HG02981 (cell line): ENCODE measurements at regions not wholly inside any gene's neighbourhood (a gene's known extent, or its start where the extent isn't known, plus 50 kb on each side); places are given as distances from the start of the nearest gene placed in this dataset.

Source experiments
- ATAC-seq: cut with Tn5 transposase; IDR thresholded peaks from one replicate; pipeline ENCODE4 v1.9.1; 2021; ENCODE audit warnings: mild to moderate bottlenecking, moderate library complexity; ENCODE audit not compliant: unreplicated experiment

DNA sequence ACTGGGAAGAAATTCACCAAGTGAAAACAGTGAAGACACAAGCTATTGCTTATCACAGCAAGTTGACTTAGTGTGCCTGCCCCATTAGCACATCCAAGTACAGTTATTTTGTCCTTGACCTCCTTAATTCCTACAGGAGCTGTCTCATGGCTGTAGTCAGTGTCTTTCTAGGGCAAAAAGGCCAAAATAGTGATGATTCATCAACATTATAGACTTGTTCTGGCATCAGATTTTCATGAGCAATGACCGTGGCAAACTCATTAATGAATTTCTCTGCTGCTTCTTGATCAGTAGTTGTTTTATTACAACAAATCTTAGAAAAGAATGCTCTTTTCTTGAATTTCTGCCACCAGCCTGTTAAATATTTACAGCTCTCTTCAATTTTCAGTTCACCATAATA lies 1169.3 kb upstream of the DDX18 start:
- no peak for ATAC-seq

DNA sequence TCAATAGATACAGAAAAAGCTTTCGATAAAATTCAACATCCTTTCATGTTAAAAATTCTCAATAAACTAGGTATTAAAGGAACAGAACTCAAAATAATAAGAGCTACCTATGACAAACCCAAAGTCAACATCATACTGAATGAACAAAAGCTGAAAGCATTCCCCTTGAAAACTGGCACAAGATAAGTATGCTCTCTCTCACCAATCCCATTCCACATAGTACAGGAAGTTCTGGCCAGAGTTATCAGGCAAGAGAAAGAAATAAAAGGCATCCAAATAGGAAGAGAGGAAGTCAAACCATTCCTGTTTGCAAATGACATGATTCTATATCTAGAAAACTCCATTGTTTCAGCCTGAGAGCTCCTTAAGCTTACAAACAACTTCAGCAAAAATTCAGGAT lies 1145.8 kb upstream of the DDX18 start:
- no peak for ATAC-seq

DNA sequence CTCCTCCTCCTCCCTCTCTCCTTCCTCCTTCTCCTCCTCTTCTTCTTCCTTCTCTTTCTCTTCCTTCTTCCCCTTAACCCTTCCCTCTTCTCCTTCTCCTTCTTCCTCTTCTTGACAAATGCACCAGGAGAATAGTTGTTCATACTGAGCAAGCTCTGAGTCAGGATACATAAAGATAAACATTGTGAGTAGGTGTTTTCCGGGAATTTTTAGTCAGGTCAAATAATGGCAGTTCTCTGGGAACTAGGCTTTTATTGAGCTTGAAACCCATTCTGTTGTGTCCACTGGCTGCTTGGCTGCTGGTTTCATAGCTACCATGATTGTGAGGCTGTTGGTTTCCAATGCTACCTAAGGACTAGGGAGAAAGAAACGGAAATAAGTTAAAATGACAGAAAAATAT lies 1144.7 kb upstream of the DDX18 start:
- ATAC-seq: no peak

DNA sequence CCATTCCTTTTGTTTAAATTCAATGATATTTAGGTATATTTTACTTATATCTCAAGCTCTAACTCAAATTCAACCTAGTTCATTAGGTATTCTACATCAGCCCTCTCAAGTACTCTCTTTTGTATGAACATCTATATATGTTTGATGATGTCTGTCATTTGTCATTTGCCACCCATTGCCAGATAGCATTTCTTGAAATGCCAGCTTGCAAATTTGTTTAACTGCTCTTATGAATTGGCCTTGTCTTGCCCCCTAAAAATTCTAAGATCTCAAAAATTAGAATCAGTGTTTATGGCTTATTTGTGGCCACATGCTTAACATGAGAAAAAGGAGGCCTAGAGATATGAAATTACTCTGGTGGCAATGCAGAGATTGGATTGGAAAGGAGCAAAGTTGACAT lies 1140.3 kb upstream of the DDX18 start:
- ATAC-seq: no peak

DNA sequence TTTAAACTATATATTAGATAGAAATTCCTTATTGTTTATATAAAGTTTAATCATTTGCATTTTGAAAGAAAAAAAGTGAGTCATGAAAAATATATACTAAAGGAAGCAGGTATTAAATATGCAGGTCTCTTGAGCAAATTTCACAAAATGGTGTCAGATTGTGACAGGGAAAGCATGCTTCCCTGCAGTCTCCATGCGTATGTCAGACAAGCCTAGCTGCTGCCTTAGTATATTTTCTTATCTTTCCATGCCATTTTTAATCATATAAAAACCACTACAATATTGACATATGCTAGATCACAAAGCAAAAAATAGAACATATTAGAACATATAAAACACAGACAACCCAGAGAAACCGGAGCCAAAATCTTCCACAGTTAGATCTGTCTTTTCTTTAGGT lies 1137.7 kb upstream of the DDX18 start:
- no peak for ATAC-seq

DNA sequence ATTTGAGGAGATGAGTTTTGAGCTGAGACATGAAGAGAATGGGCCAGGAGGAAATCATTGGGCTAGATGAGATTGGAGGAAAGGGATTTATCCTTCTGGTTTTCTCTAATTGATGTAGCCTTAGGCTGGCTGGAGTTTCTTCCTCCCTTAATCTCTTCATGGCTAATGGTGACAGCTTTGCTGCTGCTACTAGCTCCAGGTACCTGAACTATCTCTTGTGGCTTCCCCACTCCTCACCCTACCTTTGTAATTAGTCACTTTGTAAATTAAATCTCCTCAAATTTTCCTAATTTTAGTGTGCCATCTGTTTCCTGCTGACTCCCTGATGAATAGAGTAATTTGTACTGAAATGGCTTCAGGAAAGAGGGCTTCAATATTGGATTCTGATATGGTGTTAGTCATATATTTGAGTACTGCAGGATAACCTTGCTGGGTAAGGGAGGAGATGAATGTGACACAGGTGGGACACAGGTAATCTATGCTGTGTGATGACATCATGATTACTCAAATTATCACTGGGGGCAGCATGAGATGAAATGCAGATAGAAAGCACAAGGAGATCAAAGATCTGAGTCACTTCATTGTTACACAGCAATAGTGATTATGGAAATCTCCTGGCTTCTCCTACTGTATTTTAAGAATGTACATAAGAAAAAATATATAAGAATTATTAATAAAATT lies 1134.1 kb upstream of the DDX18 start:
- ATAC-seq: no peak

DNA sequence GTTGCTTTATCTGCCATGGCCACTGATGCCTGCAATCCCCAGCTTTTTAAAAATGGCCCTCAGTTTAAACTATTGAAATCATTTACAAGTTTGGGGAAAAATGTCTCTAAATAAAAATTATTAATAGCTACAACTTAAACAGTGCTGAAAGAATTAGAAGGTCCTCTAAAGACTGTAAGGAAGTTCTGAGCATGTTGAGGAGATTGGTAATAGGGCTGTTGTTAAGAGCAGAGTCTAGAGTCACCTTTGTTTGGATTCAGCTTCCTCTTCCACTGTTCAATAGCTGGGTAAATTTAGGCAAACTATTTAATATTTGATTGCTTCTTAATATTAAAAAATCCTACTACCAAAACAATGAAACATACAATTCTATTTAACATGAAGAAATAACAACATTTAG lies 1127.1 kb upstream of the DDX18 start:
- ATAC-seq: no peak

DNA sequence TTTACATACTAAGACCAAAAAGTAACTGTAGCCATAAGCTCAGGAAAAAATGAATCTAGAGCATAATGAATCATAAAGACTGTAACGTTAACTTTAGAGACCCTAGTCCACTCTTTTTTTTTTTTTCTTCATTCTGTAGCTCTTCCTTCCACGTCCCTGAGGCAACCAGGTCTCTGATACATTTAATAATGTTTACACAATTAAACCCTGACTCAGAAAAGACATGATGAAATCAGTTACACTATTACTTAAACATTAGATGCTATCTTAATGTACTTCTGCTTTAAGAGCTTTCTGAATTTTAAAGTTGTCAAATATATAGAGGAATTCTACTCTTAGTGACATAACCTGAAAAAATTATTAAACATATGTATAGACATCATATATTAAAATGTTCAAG lies 1121.5 kb upstream of the DDX18 start:
- ATAC-seq: no peak

DNA sequence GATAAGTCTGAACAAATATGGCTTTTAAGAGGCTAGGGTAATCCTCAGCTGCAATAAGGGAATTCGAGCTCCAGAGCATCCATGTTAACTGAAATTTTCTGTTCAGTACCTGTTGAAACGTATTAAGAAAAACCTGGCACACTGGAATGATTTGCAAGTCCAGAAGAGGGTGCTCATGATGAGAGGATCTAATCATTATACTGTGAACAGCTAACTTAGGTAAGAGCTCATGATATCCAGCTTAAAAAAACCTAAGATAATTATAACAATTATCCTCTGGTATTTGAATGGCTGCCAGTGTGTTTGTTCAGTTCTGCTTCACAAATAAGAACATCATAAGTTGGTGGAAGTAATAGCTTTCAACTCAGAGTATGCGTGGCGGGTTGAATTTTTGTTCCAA lies 1118.3 kb upstream of the DDX18 start:
- no peak for ATAC-seq

DNA sequence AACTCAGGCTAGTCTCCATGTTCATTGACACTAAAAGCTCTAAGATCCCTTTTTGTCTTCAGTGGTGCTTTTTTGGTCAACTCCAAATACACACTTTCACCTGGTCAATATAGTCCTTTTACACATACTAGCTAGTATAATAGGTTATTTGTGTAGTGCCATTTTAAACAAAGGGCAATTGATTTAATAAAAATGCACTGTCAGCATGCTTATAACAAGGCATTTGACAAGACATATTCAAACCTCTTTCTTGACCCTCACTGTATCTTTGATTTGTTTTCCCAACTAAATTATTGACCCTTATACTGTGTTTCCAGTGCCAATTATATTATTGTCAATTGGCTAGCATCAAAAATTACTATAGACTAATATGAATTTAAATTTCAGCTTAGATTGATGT lies 1117.6 kb upstream of the DDX18 start:
- ATAC-seq: no peak

DNA sequence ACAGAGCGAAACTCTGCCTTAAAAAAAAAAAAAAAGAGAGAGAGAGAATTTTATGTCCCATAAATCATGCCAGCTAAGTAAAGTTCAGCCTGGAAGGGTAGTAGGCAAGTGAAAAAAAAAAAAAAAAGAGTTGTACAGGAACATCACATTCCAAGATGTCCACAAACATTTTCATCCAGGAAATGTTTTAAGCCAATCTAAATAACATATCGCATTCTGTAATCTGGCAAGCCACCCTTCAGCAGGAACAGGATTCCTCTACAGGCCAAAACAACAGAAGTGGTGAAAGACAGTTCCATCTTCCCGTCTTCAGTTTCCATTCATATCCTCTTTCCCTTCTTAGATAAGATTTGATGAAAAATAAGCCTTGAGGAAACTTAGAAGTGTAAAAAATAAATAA lies 1108.1 kb upstream of the DDX18 start:
- no peak for ATAC-seq

DNA sequence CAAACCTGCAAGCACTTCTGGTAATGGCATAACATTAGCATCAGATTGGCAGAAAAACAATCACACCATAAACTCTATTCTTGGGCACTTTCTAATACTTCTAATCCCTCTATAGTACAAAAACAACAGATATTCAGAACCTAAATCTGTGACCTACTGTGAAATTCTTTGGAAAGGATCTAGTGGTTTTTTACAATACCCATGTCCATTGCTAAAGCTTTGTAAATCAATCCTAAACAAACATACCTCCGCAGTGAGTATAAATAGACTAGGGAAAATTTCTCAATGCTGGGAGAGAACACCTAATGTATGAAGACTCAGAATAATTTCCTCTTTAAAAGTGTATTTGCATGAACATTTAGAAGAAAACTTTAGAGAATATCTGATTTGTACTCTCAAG lies 1098.5 kb upstream of the DDX18 start:
- ATAC-seq: no peak

DNA sequence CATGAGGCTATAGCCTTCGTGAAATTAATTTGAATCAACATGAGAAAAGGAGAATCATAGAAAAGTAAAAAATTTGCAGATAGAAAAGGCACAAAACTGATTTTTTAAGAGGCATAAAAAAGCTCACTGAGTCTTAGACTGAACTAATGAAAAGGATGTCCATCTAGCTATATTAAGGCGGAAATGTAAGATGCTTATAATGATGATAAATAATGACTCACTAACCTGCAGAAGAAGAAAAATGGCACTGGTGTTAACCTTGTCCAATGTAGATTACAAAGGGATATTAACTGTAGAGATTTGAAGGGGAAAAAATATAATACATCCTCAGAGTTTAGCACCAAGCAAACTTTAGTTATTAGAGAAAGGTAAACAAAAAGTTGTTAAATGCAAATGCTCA lies 1098.0 kb upstream of the DDX18 start:
- no peak for ATAC-seq

DNA sequence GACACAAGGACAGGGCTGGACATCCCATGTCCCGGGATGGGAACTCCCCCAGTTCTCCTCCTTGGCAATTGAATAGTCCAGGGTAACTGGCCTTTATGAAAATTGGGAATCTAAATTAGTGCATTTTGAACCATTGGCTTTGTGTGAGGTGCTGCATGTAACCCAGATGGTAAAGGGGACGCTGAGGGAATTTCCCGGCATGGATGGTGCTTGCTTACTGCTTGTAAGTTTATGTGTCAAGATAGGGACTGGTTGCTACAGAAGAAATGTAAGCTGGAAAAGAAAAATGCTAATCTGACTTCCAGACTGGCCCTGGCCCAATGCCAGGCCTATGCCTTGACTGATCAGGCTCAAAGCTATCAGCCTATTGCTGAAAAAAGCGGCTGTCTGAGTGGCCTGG lies 1096.7 kb upstream of the DDX18 start:
- no peak for ATAC-seq

DNA sequence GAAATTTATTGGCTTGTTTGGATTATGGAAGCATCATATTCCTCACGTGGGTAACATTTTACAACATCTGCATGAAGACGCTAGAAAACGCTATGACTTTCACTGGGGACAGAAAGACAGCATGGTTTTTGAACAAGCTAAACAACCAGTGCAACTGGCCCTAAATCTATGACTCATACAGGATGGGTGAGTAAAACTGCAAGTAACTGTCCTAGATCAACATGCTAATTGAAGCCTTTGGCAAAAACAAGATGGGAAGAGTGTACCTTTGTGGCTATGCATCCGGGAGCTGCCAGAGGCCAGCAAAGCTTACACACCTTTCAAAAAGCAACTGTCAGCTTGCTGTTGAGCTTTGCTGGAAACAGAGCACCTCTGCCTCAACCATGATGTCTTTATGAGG lies 1096.0 kb upstream of the DDX18 start:
- ATAC-seq: no peak

DNA sequence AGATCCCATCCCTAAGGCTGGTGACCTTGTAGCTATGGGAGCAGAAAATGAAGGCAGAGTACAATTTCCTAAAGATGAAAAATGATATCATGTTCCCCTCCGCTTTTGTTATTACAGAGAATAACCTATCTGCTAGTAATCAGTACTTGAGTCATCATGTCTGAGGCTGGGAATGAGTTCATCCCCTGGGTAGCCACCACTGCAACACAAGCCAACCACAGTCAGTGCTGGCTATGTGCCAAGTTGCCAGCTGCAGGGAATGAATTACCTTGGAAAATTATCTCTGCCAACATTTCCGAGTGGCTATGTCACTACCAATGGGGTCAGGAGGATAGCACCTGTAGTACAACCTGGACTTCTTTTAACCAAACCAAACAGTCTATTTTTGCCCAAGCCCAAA lies 1094.7 kb upstream of the DDX18 start:
- no peak for ATAC-seq

DNA sequence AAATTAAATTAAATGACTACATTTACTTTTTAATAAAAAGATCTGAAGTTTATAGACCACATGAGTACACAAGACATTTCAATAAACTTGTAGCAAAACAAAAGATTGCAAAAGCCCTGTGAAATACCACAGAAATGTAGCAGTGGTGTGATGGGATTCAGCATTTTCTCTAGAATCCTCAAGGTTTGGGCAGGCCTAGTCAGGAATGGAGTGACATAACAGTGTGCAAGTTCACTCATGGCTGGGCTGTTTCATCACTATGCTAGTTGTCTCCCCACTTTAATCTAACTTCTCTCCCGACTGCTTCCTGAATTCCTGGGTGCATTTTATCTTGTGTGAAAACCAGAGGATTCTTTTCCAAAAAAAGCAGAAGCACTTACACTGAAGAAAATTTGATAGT lies 1089.9 kb upstream of the DDX18 start:
- ATAC-seq: no peak

DNA sequence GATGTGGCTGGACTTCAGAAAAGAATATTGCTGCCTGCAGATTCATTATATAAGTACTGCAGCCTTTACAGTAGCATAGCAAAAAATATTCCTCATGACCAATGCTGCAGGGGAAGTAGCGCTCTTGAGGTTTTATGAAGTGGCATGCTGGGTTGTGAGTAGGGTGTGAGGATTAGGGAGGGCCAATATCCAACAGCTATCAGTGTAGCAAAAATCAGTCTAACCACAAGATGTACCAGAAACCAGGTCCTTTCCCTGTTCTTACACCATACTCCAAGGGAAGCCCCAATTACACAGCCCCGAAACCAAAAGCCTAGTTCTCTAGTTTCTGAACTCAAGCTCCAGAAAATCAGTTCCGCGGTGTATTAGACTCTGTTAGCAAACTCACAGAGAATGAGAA lies 1082.2 kb upstream of the DDX18 start:
- no peak for ATAC-seq

DNA sequence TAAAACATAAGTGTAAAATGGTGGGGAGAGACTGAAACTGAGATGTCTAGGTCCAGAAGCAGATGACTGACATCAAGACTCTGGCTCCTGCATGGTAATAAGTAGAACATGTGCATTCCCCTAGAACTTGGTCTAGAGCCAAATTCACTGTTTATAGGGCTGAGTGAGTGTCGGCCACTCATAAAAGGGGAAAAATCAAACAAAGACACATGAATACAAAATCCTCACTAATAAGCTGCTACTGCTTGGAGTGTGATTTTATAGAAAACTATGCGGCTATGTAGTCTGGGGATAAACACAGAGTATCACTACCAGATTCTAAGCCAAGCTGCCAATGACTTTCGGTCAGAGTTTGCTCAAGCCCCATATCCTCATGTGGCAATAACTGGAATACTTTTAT lies 1080.8 kb upstream of the DDX18 start:
- no peak for ATAC-seq

DNA sequence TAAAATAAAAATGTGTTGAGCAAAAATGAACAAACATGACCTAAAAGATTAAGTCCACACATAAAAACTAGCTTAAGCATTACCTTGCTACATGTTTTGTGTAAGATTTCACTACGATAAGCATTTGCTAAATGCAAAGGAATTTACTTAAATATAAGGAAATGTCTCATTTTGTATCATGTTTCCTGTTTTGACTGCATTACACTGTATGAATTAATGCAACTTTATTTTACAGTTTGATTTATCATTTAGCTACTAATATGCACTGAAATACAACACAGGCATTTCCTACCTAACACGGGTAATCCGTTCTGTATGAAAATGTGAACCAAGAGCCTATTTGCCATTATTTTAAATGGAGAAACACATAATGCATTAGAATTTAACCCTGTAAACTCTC lies 1076.5 kb upstream of the DDX18 start:
- no peak for ATAC-seq

DNA sequence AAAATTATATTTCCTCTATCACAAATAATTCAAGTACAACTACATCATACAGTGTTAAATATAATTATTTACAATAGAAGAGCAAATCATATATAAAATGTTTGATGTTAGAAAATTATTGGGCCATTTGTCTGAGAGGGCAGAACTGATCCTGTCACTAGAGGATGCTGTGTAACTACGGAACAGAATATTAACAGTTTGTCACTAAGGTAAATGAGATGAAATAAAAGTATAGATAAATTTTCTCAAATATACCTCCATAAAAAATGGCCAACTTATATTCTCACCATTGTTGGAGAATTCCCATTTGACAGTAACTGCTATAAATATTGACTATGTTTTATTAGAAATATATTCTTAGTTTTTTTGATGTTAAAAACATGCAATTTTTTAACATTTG lies 1067.4 kb upstream of the DDX18 start:
- ATAC-seq: no peak

DNA sequence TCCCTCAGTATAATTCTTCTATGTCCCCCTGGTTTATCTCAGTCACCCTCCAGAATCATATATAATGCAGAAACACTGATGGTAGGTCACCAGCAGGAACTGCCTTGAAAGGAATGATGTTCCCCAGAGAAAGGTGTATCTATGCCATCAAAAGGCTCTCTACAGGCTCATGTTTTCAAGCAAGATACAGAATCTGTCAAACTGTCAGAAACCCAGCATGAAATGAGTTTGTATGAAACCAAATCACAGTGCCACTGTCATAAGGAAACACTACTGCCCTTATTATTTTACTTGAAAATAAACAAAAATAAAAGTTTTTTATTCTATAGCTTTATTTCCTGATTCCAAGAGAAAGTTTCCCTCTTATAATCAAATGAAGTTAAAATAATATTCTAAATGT lies 1064.5 kb upstream of the DDX18 start:
- no peak for ATAC-seq

DNA sequence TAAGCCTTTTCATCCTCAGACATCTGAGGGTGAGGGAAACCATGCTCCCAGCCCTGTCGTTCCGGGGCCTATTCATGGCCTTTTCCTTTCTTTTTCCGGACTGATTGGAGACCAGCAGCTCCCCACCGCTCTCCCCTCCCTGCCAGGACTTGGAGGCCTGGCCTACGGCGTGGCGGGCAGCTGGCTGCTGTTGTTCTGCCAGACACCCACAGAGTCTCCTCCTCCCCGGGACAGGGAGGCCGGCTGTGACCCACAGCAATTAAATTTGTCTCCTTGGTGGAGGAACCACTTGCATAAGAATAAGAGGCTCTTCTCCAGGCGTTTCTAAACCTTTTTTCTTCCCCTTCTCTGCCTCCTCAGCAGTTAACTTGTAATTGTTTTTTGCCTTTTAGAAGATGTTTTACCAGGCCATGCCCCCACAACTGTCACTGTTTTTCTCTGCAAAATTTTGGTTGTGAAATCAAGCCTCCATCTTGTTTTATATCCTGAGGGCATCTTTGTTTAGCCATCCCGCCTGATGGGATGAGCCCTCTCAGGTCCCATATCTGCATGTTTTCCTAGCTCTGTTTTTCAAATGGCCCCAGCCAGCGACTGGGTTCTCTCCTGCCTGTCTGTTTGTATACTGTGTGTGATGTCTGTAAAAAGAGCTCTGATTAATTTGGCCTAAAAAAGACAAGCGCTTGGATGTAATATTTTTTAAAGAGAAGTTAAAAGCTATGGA lies 1060.0 kb upstream of the DDX18 start:
- ATAC-seq: no peak
